DND-41 (cell line): ENCODE measurements at regions not wholly inside any gene's neighbourhood (a gene's known extent, or its start where the extent isn't known, plus 50 kb on each side); places are given as distances from the start of the nearest gene placed in this dataset.

Experiments used
- ATAC-seq: fragments of 200-7000 bp; cut with Tn5 transposase; 3 replicates; pipeline ENCODE4 v1.9.1; 2021; ENCODE audit warnings: low read depth; ENCODE audit not compliant: insufficient read depth
- DNase-seq: peaks from one replicate; pipeline ENCODE4 v3.0.0-alpha.2; 2020
- H2AFZ ChIP-seq: 2 replicates; pipeline ENCODE4 v1.6.0; 2012; ENCODE audit warnings: low read depth, low read length
- H3K27ac ChIP-seq: 2 replicates; pipeline ENCODE4 v1.5.1; 2012; ENCODE audit warnings: low read length, inconsistent platforms
- H3K27me3 ChIP-seq: fragments of 200-600 bp; sonication (generic); 2 replicates; pipeline ENCODE4 v1.6.0; 2012; ENCODE audit warnings: low read length, mild to moderate bottlenecking, inconsistent platforms; ENCODE audit not compliant: insufficient read depth, poor library complexity
- H3K36me3 ChIP-seq: 2 replicates; pipeline ENCODE4 v1.5.1; 2012; ENCODE audit warnings: low read length, inconsistent platforms; ENCODE audit not compliant: insufficient read depth
- H3K4me1 ChIP-seq: 2 replicates; pipeline ENCODE4 v1.5.1; 2012; ENCODE audit warnings: mild to moderate bottlenecking, low read length; ENCODE audit not compliant: insufficient read depth
- H3K4me2 ChIP-seq: 2 replicates; pipeline ENCODE4 v1.6.0; 2012; ENCODE audit warnings: mild to moderate bottlenecking, moderate library complexity, low read length, inconsistent platforms; ENCODE audit not compliant: insufficient read depth
- H3K4me3 ChIP-seq, 2 experiments: fragments of 200-600 bp in 1 of 2; shearing (Covaris generic) in 1 of 2; 2 replicates each; pipeline ENCODE4 v1.5.1; 2012 to 2016; ENCODE audit warnings: inconsistent platforms in 2 of 2, low read length in 2 of 2, mild to moderate bottlenecking in 2 of 2, low read depth in 1 of 2, moderate library complexity in 1 of 2
- H3K79me2 ChIP-seq: 2 replicates; pipeline ENCODE4 v1.6.0; 2012; ENCODE audit warnings: low read length, inconsistent platforms; ENCODE audit not compliant: insufficient read depth
- H3K9ac ChIP-seq: 2 replicates; pipeline ENCODE4 v1.6.0; 2012; ENCODE audit warnings: low read depth, mild to moderate bottlenecking, inconsistent platforms, low read length, moderate library complexity
- H3K9me3 ChIP-seq: 2 replicates; pipeline ENCODE4 v1.5.1; 2012; ENCODE audit warnings: low read length, moderate library complexity, mild to moderate bottlenecking, inconsistent platforms; ENCODE audit not compliant: insufficient read depth, severe bottlenecking
- H4K20me1 ChIP-seq: 2 replicates; pipeline ENCODE4 v1.6.0; 2012; ENCODE audit warnings: low read length; ENCODE audit not compliant: insufficient read depth
- EZH2 ChIP-seq: IDR thresholded peaks from 3 replicates; pipeline ENCODE4 v1.6.1; 2012; ENCODE audit warnings: borderline replicate concordance, low read depth, mild to moderate bottlenecking, moderate library complexity, low read length, inconsistent platforms; ENCODE audit not compliant: severe bottlenecking
- TF ChIP-seq, protein P1 (sequence below): IDR thresholded peaks from 2 replicates; pipeline ENCODE4 v1.5.1; 2012; ENCODE audit warnings: borderline replicate concordance, low read length, moderate library complexity, mild to moderate bottlenecking; ENCODE audit not compliant: poor library complexity, severe bottlenecking; ENCODE audit errors: extremely low read depth

DNA sequence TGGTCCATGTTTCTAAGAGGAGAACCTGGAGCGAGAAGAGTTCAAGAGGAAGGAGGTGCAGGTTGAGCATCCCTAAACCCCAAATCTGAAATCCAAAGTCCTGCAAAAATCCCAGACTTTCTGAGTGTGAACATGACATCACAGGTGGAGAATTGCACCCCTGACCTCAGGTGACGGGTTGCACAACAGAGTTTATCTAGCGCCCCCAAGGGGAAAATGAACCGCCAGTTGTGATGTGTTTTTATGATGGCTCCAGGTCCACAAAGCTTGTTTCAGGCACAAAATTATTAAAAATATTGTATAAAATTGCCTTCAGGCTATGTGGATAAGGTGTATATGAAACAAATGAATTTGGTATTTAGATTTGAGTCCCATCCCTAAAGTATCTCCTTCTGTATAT is 420.0 kb downstream of the GABRB3 start:
- H2AFZ ChIP-seq, result no peak overlapping the region
- no peaks in the 10 kb centered on the region for H3K79me2 ChIP-seq
- H3K9me3 ChIP-seq, result no peaks in the 10 kb centered on the region
- no peaks in the 10 kb centered on the region for H3K27me3 ChIP-seq
- no peak overlapping the region for H3K27ac ChIP-seq
- H3K4me1 ChIP-seq, result no peaks in the 10 kb centered on the region
- DNase-seq (no peak), ATAC-seq (no peak)
- TF ChIP-seq EZH2, result no peak
- TF ChIP-seq, protein P1, sequence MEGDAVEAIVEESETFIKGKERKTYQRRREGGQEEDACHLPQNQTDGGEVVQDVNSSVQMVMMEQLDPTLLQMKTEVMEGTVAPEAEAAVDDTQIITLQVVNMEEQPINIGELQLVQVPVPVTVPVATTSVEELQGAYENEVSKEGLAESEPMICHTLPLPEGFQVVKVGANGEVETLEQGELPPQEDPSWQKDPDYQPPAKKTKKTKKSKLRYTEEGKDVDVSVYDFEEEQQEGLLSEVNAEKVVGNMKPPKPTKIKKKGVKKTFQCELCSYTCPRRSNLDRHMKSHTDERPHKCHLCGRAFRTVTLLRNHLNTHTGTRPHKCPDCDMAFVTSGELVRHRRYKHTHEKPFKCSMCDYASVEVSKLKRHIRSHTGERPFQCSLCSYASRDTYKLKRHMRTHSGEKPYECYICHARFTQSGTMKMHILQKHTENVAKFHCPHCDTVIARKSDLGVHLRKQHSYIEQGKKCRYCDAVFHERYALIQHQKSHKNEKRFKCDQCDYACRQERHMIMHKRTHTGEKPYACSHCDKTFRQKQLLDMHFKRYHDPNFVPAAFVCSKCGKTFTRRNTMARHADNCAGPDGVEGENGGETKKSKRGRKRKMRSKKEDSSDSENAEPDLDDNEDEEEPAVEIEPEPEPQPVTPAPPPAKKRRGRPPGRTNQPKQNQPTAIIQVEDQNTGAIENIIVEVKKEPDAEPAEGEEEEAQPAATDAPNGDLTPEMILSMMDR, result no peak
- H4K20me1 ChIP-seq, result no peaks in the 10 kb centered on the region
- no peak overlapping the region for H3K4me2 ChIP-seq
- H3K36me3 ChIP-seq, result no peaks in the 10 kb centered on the region
- H3K4me3 ChIP-seq, result no peak overlapping the region
- no peak overlapping the region for H3K9ac ChIP-seq

DNA sequence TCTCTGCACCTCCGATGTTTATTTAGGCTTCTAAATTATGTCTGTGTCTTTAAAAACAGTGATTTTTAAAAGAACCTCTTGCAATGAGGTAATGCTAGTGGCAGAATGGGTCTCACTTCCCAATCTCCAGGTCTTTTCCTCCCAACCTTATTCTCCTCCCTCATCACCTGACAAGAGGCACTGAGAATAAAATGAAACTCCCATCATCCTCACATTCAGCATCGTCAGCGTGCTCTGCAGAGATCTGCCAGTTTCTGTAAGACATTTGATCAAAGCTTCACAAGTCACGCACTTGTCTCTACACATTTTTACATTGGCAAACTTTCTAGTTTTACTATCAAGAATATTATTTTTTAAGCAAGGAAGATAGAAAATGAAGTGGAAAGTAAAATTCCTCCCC is 420.5 kb downstream of the GABRB3 start:
- H3K9me3 ChIP-seq, result no peaks in the 10 kb centered on the region
- DNase-seq (no peak), ATAC-seq (no peak)
- H3K9ac ChIP-seq, result no peak overlapping the region
- H3K27me3 ChIP-seq, result no peaks in the 10 kb centered on the region
- no peaks in the 10 kb centered on the region for H4K20me1 ChIP-seq
- no peak overlapping the region for H3K27ac ChIP-seq
- H3K4me3 ChIP-seq, result no peak overlapping the region
- H3K79me2 ChIP-seq, result no peaks in the 10 kb centered on the region
- TF ChIP-seq EZH2, result no peak
- TF ChIP-seq, protein P1, result no peak
- no peaks in the 10 kb centered on the region for H3K4me1 ChIP-seq
- no peak overlapping the region for H3K4me2 ChIP-seq
- no peaks in the 10 kb centered on the region for H3K36me3 ChIP-seq
- H2AFZ ChIP-seq, result no peak overlapping the region

GRCh38 chr15:26325495-26325894 is 447.4 kb downstream of the GABRB3 start:
- Histone ChIP-seq H3K27ac (no peak overlapping the region), H3K9me3 (no peaks in the 10 kb centered on the region), H3K4me1 (no peaks in the 10 kb centered on the region), H3K4me3 (no peak overlapping the region), H3K79me2 (no peaks in the 10 kb centered on the region), H2AFZ (no peak overlapping the region), H3K27me3 (no peaks in the 10 kb centered on the region), H3K9ac (no peak overlapping the region), H3K36me3 (no peaks in the 10 kb centered on the region), H3K4me2 (no peak overlapping the region), H4K20me1 (no peaks in the 10 kb centered on the region)
- no peak for ATAC-seq
- DNase-seq, result no peak
- TF ChIP-seq, protein P1, result no peak
- no peak for TF ChIP-seq EZH2

- no peak overlapping the region for H2AFZ ChIP-seq
- no peak for DNase-seq
- TF ChIP-seq EZH2, result no peak
- TF ChIP-seq, protein P1, result no peak
- no peak overlapping the region for H3K4me3 ChIP-seq
- no peak overlapping the region for H3K27ac ChIP-seq
- H3K79me2 ChIP-seq, result no peaks in the 10 kb centered on the region
- H3K4me2 ChIP-seq, result no peak overlapping the region
- H3K36me3 ChIP-seq, result no peaks in the 10 kb centered on the region
- no peaks in the 10 kb centered on the region for H3K27me3 ChIP-seq
- no peak for ATAC-seq
- no peaks in the 10 kb centered on the region for H3K9me3 ChIP-seq
- H3K4me1 ChIP-seq, result no peaks in the 10 kb centered on the region
- no peaks in the 10 kb centered on the region for H4K20me1 ChIP-seq
- H3K9ac ChIP-seq, result no peak overlapping the region
These were observed 449.3 kb downstream of the GABRB3 start for GRCh38 chr15:26323566-26323965.
